ENCODE measurements at regions not wholly inside any gene's neighbourhood (a gene's known extent, or its start where the extent isn't known, plus 50 kb on each side); places are given as distances from the start of the nearest gene placed in this dataset.

- no peaks in the 10 kb centered on the region for H3K36me3 ChIP-seq (ENCODE audit: control insufficient read depth, insufficient read depth, low read length)
- FAIRE-seq = no peak
- H3K4me3 ChIP-seq (ENCODE audit: low read depth, low read length) = no peak overlapping the region
- no peaks in the 10 kb centered on the region for H3K27me3 ChIP-seq (ENCODE audit: control insufficient read depth, insufficient read depth, low read length)
- DNase-seq (ENCODE audit: low read depth) = peak; percentile 66
- TF ChIP-seq, protein P1, sequence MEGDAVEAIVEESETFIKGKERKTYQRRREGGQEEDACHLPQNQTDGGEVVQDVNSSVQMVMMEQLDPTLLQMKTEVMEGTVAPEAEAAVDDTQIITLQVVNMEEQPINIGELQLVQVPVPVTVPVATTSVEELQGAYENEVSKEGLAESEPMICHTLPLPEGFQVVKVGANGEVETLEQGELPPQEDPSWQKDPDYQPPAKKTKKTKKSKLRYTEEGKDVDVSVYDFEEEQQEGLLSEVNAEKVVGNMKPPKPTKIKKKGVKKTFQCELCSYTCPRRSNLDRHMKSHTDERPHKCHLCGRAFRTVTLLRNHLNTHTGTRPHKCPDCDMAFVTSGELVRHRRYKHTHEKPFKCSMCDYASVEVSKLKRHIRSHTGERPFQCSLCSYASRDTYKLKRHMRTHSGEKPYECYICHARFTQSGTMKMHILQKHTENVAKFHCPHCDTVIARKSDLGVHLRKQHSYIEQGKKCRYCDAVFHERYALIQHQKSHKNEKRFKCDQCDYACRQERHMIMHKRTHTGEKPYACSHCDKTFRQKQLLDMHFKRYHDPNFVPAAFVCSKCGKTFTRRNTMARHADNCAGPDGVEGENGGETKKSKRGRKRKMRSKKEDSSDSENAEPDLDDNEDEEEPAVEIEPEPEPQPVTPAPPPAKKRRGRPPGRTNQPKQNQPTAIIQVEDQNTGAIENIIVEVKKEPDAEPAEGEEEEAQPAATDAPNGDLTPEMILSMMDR (IDR thresholded peaks at IDR 0.05; ENCODE audit: insufficient read depth, low read length, severe bottlenecking) = peak; percentile 38
These were observed 1263.1 kb downstream of the PCDH9 start for GRCh38 chr13:65966991-65967451.

DNA sequence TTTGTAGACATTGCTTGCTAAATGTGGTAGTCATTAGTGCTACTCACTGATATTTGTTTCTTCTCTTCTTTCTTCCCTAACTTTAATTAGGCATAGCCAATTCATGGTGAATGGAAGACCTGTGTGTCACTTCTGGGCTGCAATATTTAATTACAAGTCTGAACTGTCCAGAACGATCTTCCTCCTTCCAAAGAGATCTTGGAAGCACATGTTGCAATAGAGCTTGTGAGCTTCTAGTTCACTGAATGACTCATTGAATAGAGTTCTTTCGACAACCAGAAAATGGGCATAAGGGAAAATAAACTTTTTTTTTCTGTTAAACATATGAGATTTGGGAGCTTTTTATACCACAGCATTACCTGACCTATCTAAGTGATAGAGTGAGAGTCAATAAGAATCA lies 1264.6 kb downstream of the PCDH9 start:
- Histone ChIP-seq H3K27me3 (ENCODE audit: control insufficient read depth, insufficient read depth, low read length) (no peaks in the 10 kb centered on the region), H3K4me3 (ENCODE audit: low read depth, low read length) (no peak overlapping the region), H3K36me3 (ENCODE audit: control insufficient read depth, insufficient read depth, low read length) (no peaks in the 10 kb centered on the region)
- DNase-seq (ENCODE audit: low read depth) (peak; percentile 73), FAIRE-seq (no peak)
- TF ChIP-seq, protein P1 (IDR thresholded peaks at IDR 0.05; ENCODE audit: insufficient read depth, low read length, severe bottlenecking) = no peak

DNA sequence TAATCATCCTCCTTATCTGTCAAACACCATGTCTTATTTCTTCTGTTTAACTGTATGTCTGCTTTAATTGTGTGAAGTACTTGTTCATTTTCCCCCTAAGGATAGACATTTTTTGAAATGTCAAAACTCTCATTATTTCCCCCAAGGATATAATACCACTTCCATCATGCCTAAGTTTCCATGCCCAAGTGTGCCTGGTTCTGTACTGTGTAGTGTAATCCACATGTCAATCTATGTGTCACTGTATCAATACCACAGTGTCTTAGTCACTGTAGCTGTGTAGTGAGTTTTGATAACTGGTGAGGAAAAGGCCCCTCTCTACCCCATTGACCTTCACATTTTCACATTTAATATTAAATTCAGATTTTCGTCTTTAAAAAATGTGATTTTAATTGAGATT lies 1265.5 kb downstream of the PCDH9 start:
- H3K36me3 ChIP-seq (ENCODE audit: control insufficient read depth, insufficient read depth, low read length) = no peaks in the 10 kb centered on the region
- no peaks in the 10 kb centered on the region for H3K27me3 ChIP-seq (ENCODE audit: control insufficient read depth, insufficient read depth, low read length)
- TF ChIP-seq, protein P1 (IDR thresholded peaks at IDR 0.05; ENCODE audit: insufficient read depth, low read length, severe bottlenecking) = no peak
- FAIRE-seq (no peak), DNase-seq (ENCODE audit: low read depth) (peak; percentile 69)
- no peak overlapping the region for H3K4me3 ChIP-seq (ENCODE audit: low read depth, low read length)

DNA sequence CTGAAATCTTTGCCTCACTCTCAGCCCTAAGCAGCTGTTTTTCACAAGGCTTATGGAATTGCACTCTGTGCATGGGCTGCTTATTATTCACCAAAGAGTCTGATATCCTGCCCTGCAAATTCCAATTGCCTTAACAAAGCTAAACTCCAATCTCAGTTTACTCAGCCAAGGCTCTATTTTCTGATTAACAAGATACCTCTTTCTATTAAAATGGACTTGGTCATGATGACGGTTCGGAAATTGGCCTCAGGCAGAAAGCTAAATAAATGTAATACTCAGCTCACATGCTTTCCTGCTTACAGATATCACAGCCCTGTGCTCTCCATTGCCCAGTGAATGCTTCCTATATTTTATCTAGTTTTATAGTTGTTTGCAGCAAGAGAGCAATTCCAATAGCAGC lies 1270.8 kb downstream of the PCDH9 start:
- no peaks in the 10 kb centered on the region for H3K36me3 ChIP-seq (ENCODE audit: control insufficient read depth, insufficient read depth, low read length)
- no peak overlapping the region for H3K4me3 ChIP-seq (ENCODE audit: low read depth, low read length)
- TF ChIP-seq, protein P1 (IDR thresholded peaks at IDR 0.05; ENCODE audit: insufficient read depth, low read length, severe bottlenecking) = no peak
- no peaks in the 10 kb centered on the region for H3K27me3 ChIP-seq (ENCODE audit: control insufficient read depth, insufficient read depth, low read length)
- DNase-seq (ENCODE audit: low read depth) (peak; percentile 62), FAIRE-seq (no peak)

DNA sequence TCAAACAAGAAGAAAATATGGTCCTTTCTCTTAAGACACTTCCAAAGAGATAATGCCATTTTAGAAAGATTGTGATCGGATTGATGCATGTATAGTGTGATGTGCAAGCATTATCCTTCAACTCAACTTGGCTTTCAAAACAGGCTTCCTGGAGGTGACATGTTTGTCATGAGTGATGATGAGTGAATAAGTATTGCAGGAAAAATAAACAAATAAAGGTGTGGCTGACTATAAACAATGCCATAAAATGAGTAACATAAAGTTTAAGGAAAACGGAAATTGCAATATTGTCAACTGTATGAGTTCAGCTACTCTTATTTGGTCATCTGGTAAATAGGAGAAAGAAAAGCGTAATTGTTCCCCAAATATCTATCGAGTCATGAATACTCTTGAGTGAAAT lies 1283.7 kb downstream of the PCDH9 start:
- no peak overlapping the region for H3K4me3 ChIP-seq (ENCODE audit: low read depth, low read length)

DNA sequence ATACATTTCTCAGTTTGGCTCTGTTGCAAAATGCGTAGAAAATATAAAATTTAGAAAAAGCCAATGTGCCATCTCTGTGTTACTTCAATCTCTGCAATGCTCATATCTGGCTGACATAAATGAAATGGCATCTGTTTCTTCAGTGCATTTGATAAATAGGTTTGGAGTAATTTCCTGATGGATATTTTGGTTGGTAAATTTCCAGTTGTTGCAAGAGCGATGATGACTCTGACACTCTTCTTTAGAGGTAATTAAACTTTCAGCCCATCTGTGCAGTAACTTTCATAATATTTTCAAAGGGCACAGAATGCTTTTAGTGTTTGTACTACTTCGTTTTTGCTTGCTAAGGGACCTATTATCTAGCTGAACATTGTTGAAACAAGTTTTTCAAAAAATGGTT lies 1286.4 kb downstream of the PCDH9 start:
- Histone ChIP-seq H3K27me3 (ENCODE audit: control insufficient read depth, insufficient read depth, low read length) (no peaks in the 10 kb centered on the region), H3K36me3 (ENCODE audit: control insufficient read depth, insufficient read depth, low read length) (no peaks in the 10 kb centered on the region), H3K4me3 (ENCODE audit: low read depth, low read length) (no peak overlapping the region)
- no peak for DNase-seq (ENCODE audit: low read depth)
- TF ChIP-seq, protein P1 (IDR thresholded peaks at IDR 0.05; ENCODE audit: insufficient read depth, low read length, severe bottlenecking) = no peak
- FAIRE-seq = no peak

More for the DNA sequence above, 1283.7 kb downstream of the PCDH9 start:
- Histone ChIP-seq H3K27me3 (ENCODE audit: control insufficient read depth, insufficient read depth, low read length) (no peaks in the 10 kb centered on the region), H3K36me3 (ENCODE audit: control insufficient read depth, insufficient read depth, low read length) (no peaks in the 10 kb centered on the region)
- FAIRE-seq (no peak), DNase-seq (ENCODE audit: low read depth) (no peak)
- TF ChIP-seq, protein P1 (IDR thresholded peaks at IDR 0.05; ENCODE audit: insufficient read depth, low read length, severe bottlenecking) = no peak
